H1 (cell line): ENCODE measurements at regions not wholly inside any gene's neighbourhood (a gene's known extent, or its start where the extent isn't known, plus 50 kb on each side); places are given as distances from the start of the nearest gene placed in this dataset.

Experiments
- NANOG ChIP-seq: IDR thresholded peaks from 2 replicates; pipeline ENCODE4 v1.6.1; 2011; ENCODE audit warnings: low read length, low read depth, mild to moderate bottlenecking, inconsistent platforms; ENCODE audit not compliant: insufficient read depth, poor library complexity, severe bottlenecking
- POLR2AphosphoS5 ChIP-seq: IDR thresholded peaks from 2 replicates; pipeline ENCODE4 v1.6.1; 2011; ENCODE audit warnings: low read depth, low read length
- RNF2 ChIP-seq: fragments of 200-900, 300-1000 bp; sonication (generic); IDR thresholded peaks from 2 replicates; pipeline ENCODE4 v1.7.1; 2016; ENCODE audit warnings: borderline replicate concordance, low read depth, mild to moderate bottlenecking, antibody characterized with exemption, low read length; ENCODE audit not compliant: poor library complexity, severe bottlenecking; ENCODE audit errors: missing control alignments
- TCF12 ChIP-seq: IDR thresholded peaks from 2 replicates; pipeline ENCODE4 v1.6.1; 2011; ENCODE audit warnings: low read depth, mild to moderate bottlenecking, low read length

DNA sequence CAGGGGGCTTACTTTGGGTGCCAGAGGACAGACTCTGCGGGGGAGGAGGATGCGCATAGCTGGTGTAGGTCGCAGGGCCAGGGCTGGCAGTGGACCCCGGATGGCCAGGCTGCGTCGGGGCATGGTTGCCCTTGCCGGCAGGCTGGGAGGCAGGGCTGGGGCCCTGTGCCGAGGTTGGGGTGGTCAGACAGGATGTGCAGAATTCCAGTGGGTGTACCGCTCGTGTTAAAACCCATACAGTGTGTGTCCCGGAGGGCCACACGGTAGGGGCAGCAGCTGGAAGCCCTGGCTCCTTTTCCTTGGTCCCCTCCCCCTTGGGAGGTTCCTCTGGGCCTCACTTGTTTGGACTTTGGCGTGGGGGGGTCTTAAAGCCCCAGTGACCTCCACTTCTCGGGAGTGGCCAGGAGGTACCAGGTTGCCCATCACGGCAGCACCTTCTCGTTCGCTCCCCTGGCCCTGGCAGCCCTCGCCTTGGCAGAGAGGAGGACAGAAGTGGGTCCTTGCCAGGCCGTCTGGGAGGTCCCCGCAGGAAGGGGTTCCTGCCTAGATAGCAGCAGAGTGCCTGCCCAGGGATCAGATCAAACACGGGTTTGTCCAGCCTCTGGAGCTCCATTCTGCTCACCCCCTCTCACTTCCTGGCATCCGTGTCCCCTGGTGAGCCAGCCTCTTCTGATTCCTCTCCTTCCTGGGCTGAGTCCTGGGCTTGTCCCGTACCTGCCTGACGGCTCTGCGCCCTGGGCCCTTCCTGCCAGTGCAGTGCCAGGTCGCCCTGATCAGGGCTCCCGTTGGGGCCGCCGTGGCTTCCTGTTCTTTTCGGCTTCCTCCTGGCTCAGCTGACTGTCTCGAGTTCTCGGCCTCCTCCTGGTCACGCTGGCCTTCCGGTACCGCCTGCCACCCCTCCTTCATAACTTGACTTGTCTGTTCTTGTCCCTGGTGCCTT lies 56.7 kb upstream of the HGFAC start (continued):
- no peak for TF ChIP-seq TCF12
- no peak for TF ChIP-seq POLR2AphosphoS5
- no peak for TF ChIP-seq RNF2
- TF ChIP-seq NANOG: no peak
